HEK293T (cell line): ENCODE measurements at regions not wholly inside any gene's neighbourhood (a gene's known extent, or its start where the extent isn't known, plus 50 kb on each side); places are given as distances from the start of the nearest gene placed in this dataset.

Source experiments
- ARNT ChIP-seq: fragments of 450-650 bp; IDR thresholded peaks from 2 replicates; pipeline ENCODE4 v1.6.1; 2017; ENCODE audit warnings: mild to moderate bottlenecking
- FOXA1 ChIP-seq: fragments of 450-650 bp; IDR thresholded peaks from 2 replicates; pipeline ENCODE4 v1.6.1; 2016; ENCODE audit warnings: mild to moderate bottlenecking
- SP1 ChIP-seq: fragments of 450-650 bp; IDR thresholded peaks from 2 replicates; pipeline ENCODE4 v1.6.1; 2017
- SUZ12 ChIP-seq: fragments of 450-650 bp; IDR thresholded peaks from 2 replicates; pipeline ENCODE4 v1.6.1; 2016; ENCODE audit warnings: mild to moderate bottlenecking
- TARDBP ChIP-seq: fragments of 450-650 bp; IDR thresholded peaks from 2 replicates; pipeline ENCODE4 v1.6.1; 2016
- TF ChIP-seq, protein P1 (sequence below): fragments of 450-650 bp; IDR thresholded peaks from 2 replicates; pipeline ENCODE4 v1.6.1; 2016

DNA sequence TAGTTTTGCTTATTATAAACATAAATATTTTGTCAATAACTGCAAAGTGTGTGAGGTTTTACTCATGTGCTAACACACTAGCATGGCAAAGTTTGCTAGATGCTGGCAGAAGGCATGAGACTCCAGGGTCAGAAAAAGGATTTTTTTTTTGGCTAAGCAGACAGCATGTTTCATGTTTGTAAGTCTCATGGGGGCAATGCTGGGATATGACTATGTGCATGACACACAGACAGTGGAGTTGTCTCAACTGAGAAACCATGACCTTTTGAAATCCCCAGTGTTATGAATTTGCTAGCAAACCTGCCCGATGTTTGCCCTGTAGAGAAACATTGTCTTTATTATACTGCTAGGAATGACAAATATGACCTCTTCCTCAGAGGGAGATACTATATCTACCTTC lies 448.2 kb downstream of the BRINP3 start:
- TF ChIP-seq ARNT (no peak), SP1 (no peak), TARDBP (no peak), SUZ12 (no peak), FOXA1 (no peak)
- TF ChIP-seq, protein P1, sequence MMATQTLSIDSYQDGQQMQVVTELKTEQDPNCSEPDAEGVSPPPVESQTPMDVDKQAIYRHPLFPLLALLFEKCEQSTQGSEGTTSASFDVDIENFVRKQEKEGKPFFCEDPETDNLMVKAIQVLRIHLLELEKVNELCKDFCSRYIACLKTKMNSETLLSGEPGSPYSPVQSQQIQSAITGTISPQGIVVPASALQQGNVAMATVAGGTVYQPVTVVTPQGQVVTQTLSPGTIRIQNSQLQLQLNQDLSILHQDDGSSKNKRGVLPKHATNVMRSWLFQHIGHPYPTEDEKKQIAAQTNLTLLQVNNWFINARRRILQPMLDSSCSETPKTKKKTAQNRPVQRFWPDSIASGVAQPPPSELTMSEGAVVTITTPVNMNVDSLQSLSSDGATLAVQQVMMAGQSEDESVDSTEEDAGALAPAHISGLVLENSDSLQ: no peak
